ENCODE measurements at regions not wholly inside any gene's neighbourhood (a gene's known extent, or its start where the extent isn't known, plus 50 kb on each side); places are given as distances from the start of the nearest gene placed in this dataset.

DNA sequence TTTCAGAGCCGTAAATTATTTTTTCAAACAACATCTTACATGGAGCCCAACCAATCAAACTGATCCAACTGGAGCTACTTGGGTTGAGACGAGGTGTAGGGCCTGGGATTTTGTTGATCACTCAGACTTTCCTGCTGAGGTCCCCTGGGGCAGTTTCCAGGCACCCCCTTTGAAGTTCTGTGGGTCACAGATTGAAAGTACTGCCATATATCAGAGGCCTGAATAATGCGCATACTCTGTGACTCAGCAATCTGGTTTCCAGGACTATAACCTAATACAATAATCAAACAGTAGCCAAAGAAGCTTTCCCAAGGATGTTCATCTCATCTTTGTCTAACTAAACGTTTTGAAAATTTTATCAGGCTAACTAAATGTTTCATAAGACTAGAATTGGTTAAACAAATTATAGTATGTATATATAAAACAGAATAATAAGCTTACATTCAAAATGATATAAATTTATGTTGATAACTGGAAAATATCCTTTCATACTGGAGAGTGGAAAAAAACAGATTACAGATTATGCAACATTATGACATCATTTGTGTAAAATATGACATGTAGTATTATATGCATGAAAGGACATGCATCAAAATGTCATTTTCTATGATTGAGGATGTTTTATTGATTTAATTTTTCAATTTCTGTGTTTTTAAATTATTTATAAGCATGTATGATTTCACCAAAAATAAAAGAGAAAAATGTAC is 617.1 kb downstream of the NTRK3 start:
- ATAC-seq, result no peak

More for the DNA sequence above, 617.1 kb downstream of the NTRK3 start:
- ChIA-PET POLR2A (no interaction called here), RAD21 (ENCODE audit: low non-redundant PET in 1 of 2, low total read pairs in 2 of 2, uncharacterized antibody in 2 of 2, unreplicated experiment in 2 of 2) (no interaction called here), CTCF (no interaction called here)
- Histone ChIP-seq H3K9ac (ENCODE audit: low read length) (no peak overlapping the region), H3K79me2 (ENCODE audit: insufficient read depth, low read length) (no peaks in the 10 kb centered on the region), H3K27ac (ENCODE audit: low read depth, low read length) (no peak overlapping the region), H3K9me2 (ENCODE audit: insufficient read depth) (no peaks in the 10 kb centered on the region), H3K4me3 (replicated peaks in 1 of 2; ENCODE audit: low read depth in 1 of 2, low read length in 2 of 2) (no peak overlapping the region), H3K9me3 (ENCODE audit: control insufficient read depth in 1 of 2, insufficient read depth in 1 of 2, low read depth in 1 of 2, low read length in 2 of 2) (peaks cover 7 to 15% of the 10 kb centered on the region in 2 experiments; a peak in 2 of 4 replicates), H3K36me3 (ENCODE audit: control insufficient read depth in 1 of 2, insufficient read depth in 2 of 2, low read length in 2 of 2) (no peaks in the 10 kb centered on the region), H3K4me1 (ENCODE audit: control insufficient read depth in 1 of 2, insufficient read depth in 2 of 2, low read length in 2 of 2) (no peaks in the 10 kb centered on the region), H4K20me1 (ENCODE audit: insufficient read depth) (no peaks in the 10 kb centered on the region), H3K27me3 (ENCODE audit: insufficient read depth, low read length) (no peaks in the 10 kb centered on the region), H3K4me2 (ENCODE audit: low read length) (no peak overlapping the region), H2AFZ (ENCODE audit: low read depth, low read length, poor library complexity, severe bottlenecking) (no peak overlapping the region)
- intact Hi-C loops (cut with micrococcal nuclease), result loop anchor here (2.0 kb wide), 1 partner anchor 19 kb away; no protein-coding TSS in a partner anchor
- DNase-seq (ENCODE audit: low read depth, low spot score), result no peak
- BruUV-seq (replicated peaks), result no TSS peak
- TF ChIP-seq ELF1 (IDR thresholded peaks at IDR 0.05; ENCODE audit: borderline replicate concordance, low read depth), result no peak
- no peak for TF ChIP-seq EGR1 (IDR thresholded peaks at IDR 0.05; ENCODE audit: low read depth)
- TF ChIP-seq, protein P1, sequence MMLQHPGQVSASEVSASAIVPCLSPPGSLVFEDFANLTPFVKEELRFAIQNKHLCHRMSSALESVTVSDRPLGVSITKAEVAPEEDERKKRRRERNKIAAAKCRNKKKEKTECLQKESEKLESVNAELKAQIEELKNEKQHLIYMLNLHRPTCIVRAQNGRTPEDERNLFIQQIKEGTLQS (IDR thresholded peaks at IDR 0.05), result no peak
- no peak for TF ChIP-seq YY1 (IDR thresholded peaks at IDR 0.05; ENCODE audit: extremely low read depth, insufficient replicate concordance, low read depth, low read length)
- TF ChIP-seq ZNF274 (IDR thresholded peaks at IDR 0.05; ENCODE audit: low read depth, low read length), result no peak
- no peak for TF ChIP-seq SP1 (IDR thresholded peaks at IDR 0.05; ENCODE audit: low read depth)
- TF ChIP-seq EZH2phosphoT487 (IDR thresholded peaks at IDR 0.05; ENCODE audit: borderline replicate concordance), result no peak
- TF ChIP-seq, protein P2, sequence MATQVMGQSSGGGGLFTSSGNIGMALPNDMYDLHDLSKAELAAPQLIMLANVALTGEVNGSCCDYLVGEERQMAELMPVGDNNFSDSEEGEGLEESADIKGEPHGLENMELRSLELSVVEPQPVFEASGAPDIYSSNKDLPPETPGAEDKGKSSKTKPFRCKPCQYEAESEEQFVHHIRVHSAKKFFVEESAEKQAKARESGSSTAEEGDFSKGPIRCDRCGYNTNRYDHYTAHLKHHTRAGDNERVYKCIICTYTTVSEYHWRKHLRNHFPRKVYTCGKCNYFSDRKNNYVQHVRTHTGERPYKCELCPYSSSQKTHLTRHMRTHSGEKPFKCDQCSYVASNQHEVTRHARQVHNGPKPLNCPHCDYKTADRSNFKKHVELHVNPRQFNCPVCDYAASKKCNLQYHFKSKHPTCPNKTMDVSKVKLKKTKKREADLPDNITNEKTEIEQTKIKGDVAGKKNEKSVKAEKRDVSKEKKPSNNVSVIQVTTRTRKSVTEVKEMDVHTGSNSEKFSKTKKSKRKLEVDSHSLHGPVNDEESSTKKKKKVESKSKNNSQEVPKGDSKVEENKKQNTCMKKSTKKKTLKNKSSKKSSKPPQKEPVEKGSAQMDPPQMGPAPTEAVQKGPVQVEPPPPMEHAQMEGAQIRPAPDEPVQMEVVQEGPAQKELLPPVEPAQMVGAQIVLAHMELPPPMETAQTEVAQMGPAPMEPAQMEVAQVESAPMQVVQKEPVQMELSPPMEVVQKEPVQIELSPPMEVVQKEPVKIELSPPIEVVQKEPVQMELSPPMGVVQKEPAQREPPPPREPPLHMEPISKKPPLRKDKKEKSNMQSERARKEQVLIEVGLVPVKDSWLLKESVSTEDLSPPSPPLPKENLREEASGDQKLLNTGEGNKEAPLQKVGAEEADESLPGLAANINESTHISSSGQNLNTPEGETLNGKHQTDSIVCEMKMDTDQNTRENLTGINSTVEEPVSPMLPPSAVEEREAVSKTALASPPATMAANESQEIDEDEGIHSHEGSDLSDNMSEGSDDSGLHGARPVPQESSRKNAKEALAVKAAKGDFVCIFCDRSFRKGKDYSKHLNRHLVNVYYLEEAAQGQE (IDR thresholded peaks at IDR 0.05; ENCODE audit: low read depth), result no peak
- no peak for TF ChIP-seq TCF7L2 (IDR thresholded peaks at IDR 0.05; ENCODE audit: borderline replicate concordance, extremely low read depth, insufficient read depth, insufficient read length)
- no peak for TF ChIP-seq EZH2 (IDR thresholded peaks at IDR 0.05)
- TF ChIP-seq CBX3 (IDR thresholded peaks at IDR 0.05; ENCODE audit: low read depth), result no peak
- TF ChIP-seq RAD21 (IDR thresholded peaks at IDR 0.05; ENCODE audit: low read depth), result no peak
- no peak for TF ChIP-seq POLR2AphosphoS5 (IDR thresholded peaks at IDR 0.05; ENCODE audit: low read depth, low read length)
- TF ChIP-seq SRF (IDR thresholded peaks at IDR 0.05; ENCODE audit: low read depth), result no peak
- TF ChIP-seq CEBPB (IDR thresholded peaks at IDR 0.05; ENCODE audit: low read depth), result no peak
- TF ChIP-seq POLR2A (IDR thresholded peaks at IDR 0.05; ENCODE audit: borderline replicate concordance, extremely low read depth, insufficient read depth, insufficient read length), result no peak
- no peak for TF ChIP-seq SIN3A (IDR thresholded peaks at IDR 0.05; ENCODE audit: low read depth)
